ENCODE measurements at regions not wholly inside any gene's neighbourhood (a gene's known extent, or its start where the extent isn't known, plus 50 kb on each side); places are given as distances from the start of the nearest gene placed in this dataset.

DNA sequence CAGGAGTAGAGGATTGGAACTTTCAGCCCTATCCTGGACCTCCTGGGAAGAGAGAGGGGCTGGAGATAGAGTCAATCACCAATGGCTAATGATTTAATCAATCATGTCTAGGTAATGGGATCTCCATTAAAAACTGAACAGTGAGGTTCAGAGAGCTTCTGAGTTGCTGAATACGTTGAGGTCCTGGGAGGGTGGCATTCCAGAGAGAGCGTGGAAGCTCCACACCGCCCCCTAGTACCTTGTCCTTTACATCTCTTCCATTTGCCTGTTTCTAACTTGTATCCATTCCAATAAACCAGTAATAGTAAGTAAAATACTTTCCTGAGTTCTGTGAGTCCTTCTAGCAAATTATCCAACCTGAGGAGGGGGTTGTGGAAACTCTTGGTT is 101.7 kb downstream of the B3GNT2 start:
- TF ChIP-seq, protein P1, sequence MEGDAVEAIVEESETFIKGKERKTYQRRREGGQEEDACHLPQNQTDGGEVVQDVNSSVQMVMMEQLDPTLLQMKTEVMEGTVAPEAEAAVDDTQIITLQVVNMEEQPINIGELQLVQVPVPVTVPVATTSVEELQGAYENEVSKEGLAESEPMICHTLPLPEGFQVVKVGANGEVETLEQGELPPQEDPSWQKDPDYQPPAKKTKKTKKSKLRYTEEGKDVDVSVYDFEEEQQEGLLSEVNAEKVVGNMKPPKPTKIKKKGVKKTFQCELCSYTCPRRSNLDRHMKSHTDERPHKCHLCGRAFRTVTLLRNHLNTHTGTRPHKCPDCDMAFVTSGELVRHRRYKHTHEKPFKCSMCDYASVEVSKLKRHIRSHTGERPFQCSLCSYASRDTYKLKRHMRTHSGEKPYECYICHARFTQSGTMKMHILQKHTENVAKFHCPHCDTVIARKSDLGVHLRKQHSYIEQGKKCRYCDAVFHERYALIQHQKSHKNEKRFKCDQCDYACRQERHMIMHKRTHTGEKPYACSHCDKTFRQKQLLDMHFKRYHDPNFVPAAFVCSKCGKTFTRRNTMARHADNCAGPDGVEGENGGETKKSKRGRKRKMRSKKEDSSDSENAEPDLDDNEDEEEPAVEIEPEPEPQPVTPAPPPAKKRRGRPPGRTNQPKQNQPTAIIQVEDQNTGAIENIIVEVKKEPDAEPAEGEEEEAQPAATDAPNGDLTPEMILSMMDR (IDR thresholded peaks at IDR 0.05) = no peak
- TF ChIP-seq POLR2A (IDR thresholded peaks at IDR 0.05) = no peak
- TF ChIP-seq EP300 (IDR thresholded peaks at IDR 0.05) = no peak

Data from tibial nerve (tissue), 4 donors.